DMS 273 treated with DMSO at 0.1 percent for 48 hours (cell line): ENCODE measurements at regions not wholly inside any gene's neighbourhood (a gene's known extent, or its start where the extent isn't known, plus 50 kb on each side); places are given as distances from the start of the nearest gene placed in this dataset.
"Not testable (repeated sequence)": the region's sequence is repeated elsewhere in the genome, so short reads cannot be mapped to it uniquely, and the experiment has no call there.

Experiments
- DNase-seq: peaks from one replicate; lab custom pipeline; 2025; lab: John Stamatoyannopoulos, UW

GRCh38 chr5:155768332-155768731, 558.6 kb upstream of the SGCD start:
- no peak for DNase-seq

GRCh38 chr5:155772009-155772662, 554.8 kb upstream of the SGCD start:
- no peak for DNase-seq

- no peak for DNase-seq
Observed at GRCh38 chr5:155773680-155774079, 553.3 kb upstream of the SGCD start.

GRCh38 chr5:155780260-155780659, 546.7 kb upstream of the SGCD start:
- DNase-seq, result no peak

GRCh38 chr5:155783246-155783645, 543.7 kb upstream of the SGCD start:
- no peak for DNase-seq

GRCh38 chr5:155783791-155784190, 543.2 kb upstream of the SGCD start:
- no peak for DNase-seq

- no peak for DNase-seq
Observed at GRCh38 chr5:155786108-155786507, 540.9 kb upstream of the SGCD start.

- no peak for DNase-seq
Observed at GRCh38 chr5:155792873-155793272, 534.1 kb upstream of the SGCD start.

GRCh38 chr5:155794795-155795194, 532.2 kb upstream of the SGCD start:
- DNase-seq, result peak; percentile 3

- no peak for DNase-seq
Observed at GRCh38 chr5:155799308-155799707, 527.7 kb upstream of the SGCD start.

GRCh38 chr5:155807884-155808576, 518.9 kb upstream of the SGCD start:
- DNase-seq, result no peak

- no peak for DNase-seq
Observed at GRCh38 chr5:155815248-155815647, 511.7 kb upstream of the SGCD start.

GRCh38 chr5:155822177-155822576, 504.8 kb upstream of the SGCD start:
- DNase-seq, result no peak

- DNase-seq, result no peak
Observed at GRCh38 chr5:155826611-155827507, 500.1 kb upstream of the SGCD start.

GRCh38 chr5:155827508-155827815, 499.5 kb upstream of the SGCD start:
- DNase-seq, result not testable (repeated sequence)

- DNase-seq, result no peak
Observed at GRCh38 chr5:155827949-155828348, 499.0 kb upstream of the SGCD start.

GRCh38 chr5:155831491-155831890, 495.5 kb upstream of the SGCD start:
- DNase-seq, result no peak

- peak; percentile 1 for DNase-seq
Observed at GRCh38 chr5:155833287-155833686, 493.7 kb upstream of the SGCD start.

GRCh38 chr5:155834271-155834975, 492.5 kb upstream of the SGCD start:
- DNase-seq, result no peak

GRCh38 chr5:155836089-155836803, 490.7 kb upstream of the SGCD start:
- DNase-seq, result peak; percentile 11

GRCh38 chr5:155838394-155838793, 488.6 kb upstream of the SGCD start:
- DNase-seq, result no peak
